ENCODE measurements at regions not wholly inside any gene's neighbourhood (a gene's known extent, or its start where the extent isn't known, plus 50 kb on each side); places are given as distances from the start of the nearest gene placed in this dataset.

GRCh38 chr1:57959531-57960241 lies 535.8 kb upstream of the DAB1 start:
- Histone ChIP-seq H3K9me3 (no peaks in the 10 kb centered on the region), H3K36me3 (no peaks in the 10 kb centered on the region)
- TF ChIP-seq POLR2A (IDR thresholded peaks at IDR 0.05) = no peak
- TF ChIP-seq CTCF (IDR thresholded peaks at IDR 0.05) = no peak

GRCh38 chr1:57957576-57957975 lies 533.7 kb upstream of the DAB1 start:
- Histone ChIP-seq H3K27me3 (no peaks in the 10 kb centered on the region), H3K27ac (no peak overlapping the region), H3K9me3 (no peaks in the 10 kb centered on the region), H3K4me1 (no peaks in the 10 kb centered on the region), H3K4me3 (no peak overlapping the region), H3K36me3 (no peaks in the 10 kb centered on the region)
- no peak for DNase-seq
- no peak for TF ChIP-seq CTCF (IDR thresholded peaks at IDR 0.05)
- TF ChIP-seq POLR2A (IDR thresholded peaks at IDR 0.05) = no peak

More at GRCh38 chr1:57959531-57960241, 535.8 kb upstream of the DAB1 start:
- no peaks in the 10 kb centered on the region for H3K4me1 ChIP-seq
- no peaks in the 10 kb centered on the region for H3K27me3 ChIP-seq
- no peak overlapping the region for H3K4me3 ChIP-seq
- H3K27ac ChIP-seq = no peak overlapping the region
- DNase-seq = no peak

- Histone ChIP-seq H3K27ac (no peak overlapping the region), H3K9me3 (no peaks in the 10 kb centered on the region), H3K27me3 (no peaks in the 10 kb centered on the region), H3K36me3 (no peaks in the 10 kb centered on the region), H3K4me3 (no peak overlapping the region), H3K4me1 (no peaks in the 10 kb centered on the region)
- no peak for TF ChIP-seq POLR2A (IDR thresholded peaks at IDR 0.05)
- TF ChIP-seq CTCF (IDR thresholded peaks at IDR 0.05) = no peak
- DNase-seq = no peak
Measured at GRCh38 chr1:57951390-57951789, 527.5 kb upstream of the DAB1 start.

- no peaks in the 10 kb centered on the region for H3K36me3 ChIP-seq
- no peak for TF ChIP-seq POLR2A (IDR thresholded peaks at IDR 0.05)
- no peak for TF ChIP-seq CTCF (IDR thresholded peaks at IDR 0.05)
- DNase-seq = no peak
- H3K9me3 ChIP-seq = no peaks in the 10 kb centered on the region
- no peaks in the 10 kb centered on the region for H3K27me3 ChIP-seq
- H3K4me3 ChIP-seq = no peak overlapping the region
- no peaks in the 10 kb centered on the region for H3K4me1 ChIP-seq
- H3K27ac ChIP-seq = no peak overlapping the region
Measured at GRCh38 chr1:57949168-57949567, 525.3 kb upstream of the DAB1 start.

GRCh38 chr1:57947471-57947870 lies 523.6 kb upstream of the DAB1 start:
- Histone ChIP-seq H3K4me1 (no peaks in the 10 kb centered on the region), H3K27ac (no peak overlapping the region), H3K9me3 (no peaks in the 10 kb centered on the region), H3K4me3 (no peak overlapping the region), H3K27me3 (no peaks in the 10 kb centered on the region), H3K36me3 (no peaks in the 10 kb centered on the region)
- TF ChIP-seq POLR2A (IDR thresholded peaks at IDR 0.05) = no peak
- TF ChIP-seq CTCF (IDR thresholded peaks at IDR 0.05) = no peak
- no peak for DNase-seq

GRCh38 chr1:57945045-57945444 lies 521.2 kb upstream of the DAB1 start:
- Histone ChIP-seq H3K27ac (no peak overlapping the region), H3K27me3 (no peaks in the 10 kb centered on the region), H3K36me3 (no peaks in the 10 kb centered on the region), H3K4me1 (no peaks in the 10 kb centered on the region), H3K9me3 (no peaks in the 10 kb centered on the region), H3K4me3 (no peak overlapping the region)
- DNase-seq = no peak
- no peak for TF ChIP-seq CTCF (IDR thresholded peaks at IDR 0.05)
- no peak for TF ChIP-seq POLR2A (IDR thresholded peaks at IDR 0.05)

All from Peyer's patch (tissue), 4 donors.